ENCODE measurements at regions not wholly inside any gene's neighbourhood (a gene's known extent, or its start where the extent isn't known, plus 50 kb on each side); places are given as distances from the start of the nearest gene placed in this dataset.

GRCh38 chr6:126743076-126743475, 375.4 kb upstream of the RSPO3 start:
- TF ChIP-seq MAFK (IDR thresholded peaks at IDR 0.05; ENCODE audit: low read depth, low read length), result no peak
- TF ChIP-seq CTCF (conservative IDR thresholded peaks at IDR 0.05; ENCODE audit: low read depth, low read length), result no peak
- TF ChIP-seq CEBPB (IDR thresholded peaks at IDR 0.05; ENCODE audit: low read depth, low read length), result no peak
- no peak for TF ChIP-seq RAD21 (IDR thresholded peaks at IDR 0.05; ENCODE audit: low read length)
- no peak for TF ChIP-seq USF2 (IDR thresholded peaks at IDR 0.05; ENCODE audit: low read depth, low read length)
- TF ChIP-seq POLR2A (IDR thresholded peaks at IDR 0.05; ENCODE audit: low read depth, low read length), result no peak
- no peak for TF ChIP-seq SMC3 (IDR thresholded peaks at IDR 0.05; ENCODE audit: low read depth, low read length)
- TF ChIP-seq RCOR1 (IDR thresholded peaks at IDR 0.05; ENCODE audit: insufficient replicate concordance, low read length), result no peak
- no peak for TF ChIP-seq MAZ (IDR thresholded peaks at IDR 0.05; ENCODE audit: borderline replicate concordance, low read depth, low read length)
- no peak for TF ChIP-seq FOS (IDR thresholded peaks at IDR 0.05; ENCODE audit: low read depth, low read length)
- no peak for TF ChIP-seq RFX5 (IDR thresholded peaks at IDR 0.05; ENCODE audit: low read depth, low read length)
- TF ChIP-seq CHD1 (IDR thresholded peaks at IDR 0.05; ENCODE audit: low read depth, low read length), result no peak
